T-cell (primary cell): ENCODE measurements at regions not wholly inside any gene's neighbourhood (a gene's known extent, or its start where the extent isn't known, plus 50 kb on each side); places are given as distances from the start of the nearest gene placed in this dataset.

ENCODE experiments used
- ATAC-seq, 4 experiments: fragments of 200-7000 bp in 3 of 4; fragments of 150-1000 bp in 1 of 4; cut with Tn5 transposase; replicated peaks in 1 of 4; 1 replicate in 3 of 4; 2 replicates in 1 of 4; pipeline ENCODE4 v1.10.0; 2021; ENCODE audit warnings: moderate library complexity in 3 of 4, mild to moderate bottlenecking in 2 of 4, moderate number of reproducible peaks in 1 of 4
- CTCF ChIA-PET, 2 donors: fragments of 300-600 bp; sonication (Branson Sonifier 250); formaldehyde crosslinking; loops; one replicate each; lab custom pipeline; 2022; ENCODE audit warnings: antibody characterized with exemption in 2 of 2; lab: Charles Lee
- POLR2A ChIA-PET, 2 donors: fragments of 300-600 bp; sonication (Branson Sonifier 250); formaldehyde crosslinking; loops; one replicate each; lab custom pipeline; 2022; ENCODE audit warnings: antibody characterized with exemption in 2 of 2; lab: Charles Lee
- DNase-seq, 35 experiments: peaks; one replicate each; pipeline versions ENCODE4 v3.0.0 to v3.0.0-alpha.2; 2013 to 2023
- H3K27ac ChIP-seq: one replicate; pipeline ENCODE4 v1.5.1; 2013; ENCODE audit warnings: low read length
- H3K27me3 ChIP-seq, 2 experiments: replicated peaks in 1 of 2; 1 replicate in 1 of 2; 2 replicates in 1 of 2; pipeline versions ENCODE4 v1.6.1 to v1.7.0; 2013; ENCODE audit warnings: low read length in 1 of 2, mixed read lengths in 1 of 2; ENCODE audit not compliant: control insufficient read depth in 2 of 2, insufficient read depth in 2 of 2; ENCODE audit errors: extremely low read depth in 1 of 2
- H3K36me3 ChIP-seq, 2 donors: 1 replicate in 1 of 2; 2 replicates in 1 of 2; pipeline versions ENCODE4 v1.6.1 to v1.7.0; 2013; ENCODE audit warnings: low read length in 1 of 2; ENCODE audit not compliant: control insufficient read depth in 2 of 2, insufficient read depth in 1 of 2; ENCODE audit errors: extremely low read depth in 1 of 2
- H3K4me1 ChIP-seq, 2 experiments: 1 replicate in 1 of 2; 2 replicates in 1 of 2; pipeline versions ENCODE4 v1.6.1 to v1.7.0; 2013; ENCODE audit warnings: low read length in 2 of 2, mixed read lengths in 1 of 2; ENCODE audit not compliant: insufficient read depth in 2 of 2, control insufficient read depth in 1 of 2; ENCODE audit errors: extremely low read depth in 1 of 2
- H3K4me3 ChIP-seq, 2 donors: 1 replicate in 1 of 2; 2 replicates in 1 of 2; pipeline versions ENCODE4 v1.5.1 to v1.7.0; 2013; ENCODE audit warnings: mild to moderate bottlenecking in 2 of 2, low read length in 1 of 2, moderate library complexity in 1 of 2; ENCODE audit not compliant: control insufficient read depth in 1 of 2; ENCODE audit errors: extremely low read depth in 1 of 2
- H3K9me3 ChIP-seq: 2 replicates; pipeline ENCODE4 v1.7.0; 2013
- H3K27ac Mint-ChIP-seq, 2 donors: one replicate each; pipeline ENCODE4 v1.8.0; 2020 to 2021; ENCODE audit warnings: mild to moderate bottlenecking in 2 of 2, mixed read lengths in 2 of 2
- H3K27me3 Mint-ChIP-seq, 2 donors: one replicate each; pipeline ENCODE4 v1.8.0; 2021 to 2022; ENCODE audit warnings: mixed read lengths in 2 of 2
- H3K36me3 Mint-ChIP-seq: one replicate; pipeline ENCODE4 v1.8.0; 2021; ENCODE audit warnings: mixed read lengths
- H3K4me1 Mint-ChIP-seq, 3 donors: one replicate each; pipeline ENCODE4 v1.8.0; 2020 to 2022; ENCODE audit warnings: mixed read lengths in 3 of 3, mild to moderate bottlenecking in 1 of 3
- H3K4me3 Mint-ChIP-seq, 3 donors: one replicate each; pipeline ENCODE4 v1.8.0; 2020 to 2022; ENCODE audit warnings: mild to moderate bottlenecking in 3 of 3, mixed read lengths in 3 of 3, moderate library complexity in 3 of 3
- H3K9me3 Mint-ChIP-seq, 3 donors: one replicate each; pipeline ENCODE4 v1.8.0; 2020 to 2022; ENCODE audit warnings: mixed read lengths in 3 of 3
- WGBS: methylation state at CpG from one replicate; pipeline ENCODE4 v1.1.5; 2013; ENCODE audit warnings: missing lambda C conversion rate; ENCODE audit not compliant: insufficient coverage; 5-methylcytosine and 5-hydroxymethylcytosine counted together

DNA sequence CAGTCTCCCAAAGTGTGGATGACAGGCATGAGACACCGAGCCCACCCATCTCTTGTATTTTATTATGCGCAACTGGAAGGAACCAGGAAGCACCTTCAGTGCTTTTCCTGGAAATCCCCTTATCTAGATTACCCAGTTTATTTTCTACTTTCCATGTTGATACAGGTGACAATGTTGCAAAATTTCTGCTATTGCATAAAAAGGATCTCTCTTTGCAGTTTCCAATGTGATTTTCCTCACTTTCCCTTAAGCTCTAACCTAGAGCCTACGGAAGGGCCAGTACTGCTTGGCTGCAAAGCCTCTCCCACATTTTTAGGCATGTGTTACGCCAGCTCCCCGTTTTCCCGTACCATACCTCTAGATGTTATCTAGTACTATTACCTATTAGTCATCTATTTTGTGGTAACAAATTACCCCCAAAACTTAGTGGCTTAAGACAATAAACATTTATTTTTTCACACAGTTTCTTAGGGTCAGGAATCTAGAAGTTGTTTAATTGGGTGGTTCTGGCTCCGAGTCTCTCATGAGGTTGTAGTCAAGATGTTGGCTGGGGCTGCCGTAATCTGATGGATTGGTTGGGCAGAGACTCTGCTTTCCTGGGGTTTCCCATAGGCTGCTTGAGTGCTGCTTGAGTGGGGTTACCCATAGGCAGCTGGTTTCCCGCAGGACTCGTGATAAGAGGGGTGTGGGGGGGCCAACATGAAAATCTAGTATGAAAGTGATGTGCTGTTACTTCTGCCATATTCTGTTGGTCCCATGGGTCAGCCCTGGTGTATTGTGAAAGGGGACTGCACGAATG lies 131.5 kb upstream of the HNRNPU start:
- Histone ChIP-seq H3K36me3 (no peaks in the 10 kb centered on the region), H3K9me3 (no peaks in the 10 kb centered on the region), H3K4me3 (no peak overlapping the region), H3K4me1 (no peaks in the 10 kb centered on the region), H3K27ac (no peak overlapping the region), H3K27me3 (no peaks in the 10 kb centered on the region)
- no peak for ATAC-seq
- ChIA-PET CTCF (no interaction called here), POLR2A (no interaction called here)
- H3K4me1 Mint-ChIP-seq: peaks cover 0 to 2% (median 0%) of the 10 kb centered on the region in 3 donors
- no peak overlapping the region for H3K27ac Mint-ChIP-seq
- no peak for DNase-seq
- H3K27me3 Mint-ChIP-seq: no peaks in the 10 kb centered on the region
- no peak overlapping the region for H3K4me3 Mint-ChIP-seq
- H3K9me3 Mint-ChIP-seq: no peaks in the 10 kb centered on the region
- H3K36me3 Mint-ChIP-seq: no peaks in the 10 kb centered on the region
- 84% methylated on average over 5 of the region's 11 CpGs for WGBS

DNA sequence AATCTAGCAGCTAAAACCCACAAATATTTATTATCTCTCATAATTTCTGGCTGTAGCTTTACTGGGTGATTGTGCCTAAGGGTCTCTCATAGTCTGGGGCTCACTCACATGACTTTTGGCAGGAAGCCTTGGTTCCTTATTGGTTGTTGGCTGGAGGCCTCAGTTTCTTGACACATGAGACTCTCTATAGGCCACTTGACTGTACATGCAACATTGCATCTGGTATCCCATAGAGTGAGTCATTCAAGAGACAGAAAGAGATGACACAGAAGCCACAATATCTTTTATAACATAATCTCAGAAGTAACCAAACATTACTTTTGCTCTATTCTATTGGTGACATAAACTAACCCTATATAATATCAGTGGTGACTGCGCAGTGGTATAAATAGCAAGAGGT lies 128.5 kb upstream of the HNRNPU start:
- no peaks in the 10 kb centered on the region for H3K9me3 Mint-ChIP-seq
- CTCF ChIA-PET: no interaction called here

DNA sequence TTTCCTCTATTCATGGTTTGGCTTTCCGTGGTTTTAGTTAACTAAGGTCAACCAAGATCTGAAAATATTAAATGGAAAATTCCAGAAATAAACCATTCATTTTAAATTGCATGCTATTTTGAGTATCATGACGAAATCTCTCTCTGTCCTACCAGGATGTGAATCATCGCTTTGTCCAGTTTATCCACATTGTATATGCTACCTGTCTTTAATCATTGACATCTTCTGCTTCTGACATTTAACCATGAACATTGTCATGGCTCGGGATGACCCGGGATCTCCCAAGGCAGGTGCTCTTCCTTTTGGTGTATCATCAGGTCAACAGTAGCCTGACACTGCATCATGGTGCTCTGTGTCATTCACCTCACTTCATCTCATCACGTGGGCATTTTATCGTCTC lies 125.5 kb upstream of the HNRNPU start:
- H3K4me3 Mint-ChIP-seq: no peak overlapping the region
- H3K4me3 ChIP-seq: no peak overlapping the region
- no peaks in the 10 kb centered on the region for H3K36me3 Mint-ChIP-seq
- no peak overlapping the region for H3K27ac Mint-ChIP-seq
- H3K36me3 ChIP-seq: no peaks in the 10 kb centered on the region
- WGBS: 96% methylated on average over 4 of the region's 7 CpGs
- ChIA-PET CTCF (no interaction called here), POLR2A (no interaction called here)
- H3K9me3 Mint-ChIP-seq: no peaks in the 10 kb centered on the region
- no peak overlapping the region for H3K27ac ChIP-seq
- ATAC-seq (no peak), DNase-seq (no peak)
- H3K4me1 Mint-ChIP-seq: peaks cover 0 to 2% (median 0%) of the 10 kb centered on the region in 3 donors
- H3K27me3 Mint-ChIP-seq: no peaks in the 10 kb centered on the region
- no peaks in the 10 kb centered on the region for H3K9me3 ChIP-seq
- H3K4me1 ChIP-seq: no peaks in the 10 kb centered on the region
- H3K27me3 ChIP-seq: no peaks in the 10 kb centered on the region

More for the DNA sequence above, 128.5 kb upstream of the HNRNPU start:
- DNase-seq (no peak), ATAC-seq (no peak)
- WGBS: no CpG with 5 or more reads among the region's 1 CpG
- Mint-ChIP-seq H3K36me3 (no peaks in the 10 kb centered on the region), H3K27ac (no peak overlapping the region), H3K27me3 (no peaks in the 10 kb centered on the region), H3K4me1 (no peaks in the 10 kb centered on the region), H3K4me3 (no peak overlapping the region)
- Histone ChIP-seq H3K4me1 (no peaks in the 10 kb centered on the region), H3K9me3 (no peaks in the 10 kb centered on the region), H3K27me3 (no peaks in the 10 kb centered on the region), H3K27ac (no peak overlapping the region), H3K36me3 (no peaks in the 10 kb centered on the region), H3K4me3 (no peak overlapping the region)
- POLR2A ChIA-PET: interaction anchor here in 1 of 2 donors (0.6 kb wide), 1 partner anchor 21 kb away, joined by 5 read pairs; no protein-coding TSS in a partner anchor

DNA sequence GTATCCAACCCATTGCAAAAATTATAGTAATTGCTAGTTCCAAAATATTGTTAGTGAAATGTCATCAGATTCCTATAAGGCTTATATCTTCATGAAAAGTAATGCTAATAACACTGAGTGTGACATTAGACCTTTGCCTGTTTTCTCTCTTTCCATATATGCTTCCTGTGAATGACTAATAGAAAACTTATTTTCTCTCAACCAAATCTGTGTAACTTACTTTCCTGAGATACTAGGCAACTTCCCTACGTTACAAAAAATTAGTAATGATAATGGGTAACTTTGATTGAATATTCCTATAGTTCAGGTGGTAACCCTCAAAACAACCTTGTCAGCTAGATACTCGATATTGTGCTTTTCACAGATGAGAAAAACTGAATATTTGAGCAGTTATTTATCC lies 124.2 kb upstream of the HNRNPU start:
- Histone ChIP-seq H3K4me3 (no peak overlapping the region), H3K4me1 (no peaks in the 10 kb centered on the region), H3K27ac (no peak overlapping the region), H3K36me3 (no peaks in the 10 kb centered on the region), H3K9me3 (no peaks in the 10 kb centered on the region), H3K27me3 (no peaks in the 10 kb centered on the region)
- Mint-ChIP-seq H3K36me3 (no peaks in the 10 kb centered on the region), H3K27ac (no peak overlapping the region), H3K27me3 (no peaks in the 10 kb centered on the region), H3K9me3 (no peaks in the 10 kb centered on the region), H3K4me3 (no peak overlapping the region), H3K4me1 (peaks cover 0 to 2% (median 0%) of the 10 kb centered on the region in 3 donors)
- ATAC-seq: no peak
- POLR2A ChIA-PET: no interaction called here
- DNase-seq: no peak
- whole genome bisulfite sequencing: no CpG with 5 or more reads among the region's 2 CpGs
- CTCF ChIA-PET: no interaction called here

DNA sequence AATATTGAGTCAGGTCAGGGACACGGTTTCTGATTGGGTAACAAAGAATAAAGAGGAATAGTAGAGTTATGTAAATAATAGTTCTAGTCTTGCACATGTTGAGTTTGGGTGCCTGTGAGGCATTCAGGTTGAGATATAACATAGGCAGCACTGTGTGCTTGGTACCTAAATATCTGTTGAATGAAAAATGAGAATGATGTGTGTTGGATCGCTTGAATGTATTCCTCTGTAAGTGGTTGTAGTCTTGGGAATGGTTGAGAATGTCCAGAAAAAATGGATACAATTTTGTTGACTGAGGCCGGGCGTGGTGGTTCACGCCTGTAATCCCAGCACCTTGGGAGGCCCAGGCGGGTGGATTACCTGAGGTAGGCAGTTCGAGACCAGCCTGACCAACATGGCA lies 116.3 kb upstream of the HNRNPU start:
- CTCF ChIA-PET: no interaction called here
- no peak for DNase-seq
- ATAC-seq: no peak
- Mint-ChIP-seq H3K27me3 (no peaks in the 10 kb centered on the region), H3K27ac (no peak overlapping the region), H3K9me3 (no peaks in the 10 kb centered on the region), H3K4me3 (no peak overlapping the region), H3K4me1 (no peaks in the 10 kb centered on the region), H3K36me3 (no peaks in the 10 kb centered on the region)
- no peak overlapping the region for H3K27ac ChIP-seq
- no peak overlapping the region for H3K4me3 ChIP-seq
- H3K27me3 ChIP-seq: no peaks in the 10 kb centered on the region
- no peaks in the 10 kb centered on the region for H3K4me1 ChIP-seq
- POLR2A ChIA-PET: no interaction called here
- no peaks in the 10 kb centered on the region for H3K36me3 ChIP-seq
- H3K9me3 ChIP-seq: no peaks in the 10 kb centered on the region
- 90% methylated on average over 2 of the region's 7 CpGs for WGBS

DNA sequence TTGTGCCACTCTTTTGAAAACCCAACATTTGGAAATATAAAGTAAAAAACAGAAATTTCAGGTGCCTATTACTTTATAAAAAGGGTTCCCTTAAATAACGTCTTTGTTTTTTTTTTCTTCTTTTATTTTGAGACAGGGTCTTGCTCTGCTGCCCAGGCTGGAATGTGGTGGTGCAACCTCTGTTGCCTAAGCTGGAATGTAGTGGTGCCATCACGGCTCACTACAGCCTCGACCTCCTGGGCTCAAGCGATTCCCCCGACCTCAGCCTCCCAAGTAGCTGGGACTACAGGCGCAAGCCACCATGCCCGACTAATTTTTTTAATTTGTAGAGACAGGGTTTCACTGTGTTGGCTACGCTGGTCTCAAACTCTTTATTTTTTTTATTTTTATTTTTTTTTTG lies 110.2 kb upstream of the HNRNPU start:
- CTCF ChIA-PET: interaction anchor here (0.7 to 0.9 kb wide), 3 partner anchors 68 to 1933 kb away, joined by 3 read pairs; no protein-coding TSS in a partner anchor
- POLR2A ChIA-PET: interaction anchor here in 1 of 2 donors (0.6 kb wide), 1 partner anchor 529 kb away, joined by 6 read pairs; no protein-coding TSS in a partner anchor
- DNase-seq: no peak

More for the DNA sequence above, 110.2 kb upstream of the HNRNPU start:
- no peaks in the 10 kb centered on the region for H3K9me3 Mint-ChIP-seq
- WGBS: 100% methylated on average over 2 of the region's 8 CpGs
- peaks cover 0 to 10% (median 9%) of the 10 kb centered on the region in 3 donors for H3K4me1 Mint-ChIP-seq
- H3K9me3 ChIP-seq: no peaks in the 10 kb centered on the region
- no peak overlapping the region for H3K27ac ChIP-seq
- H3K4me1 ChIP-seq: peaks cover 4 to 8% of the 10 kb centered on the region in 2 experiments
- no peak for ATAC-seq
- no peaks in the 10 kb centered on the region for H3K27me3 ChIP-seq
- H3K27ac Mint-ChIP-seq: no peak overlapping the region
- H3K4me3 Mint-ChIP-seq: no peak overlapping the region
- no peaks in the 10 kb centered on the region for H3K36me3 ChIP-seq
- no peak overlapping the region for H3K4me3 ChIP-seq
- no peaks in the 10 kb centered on the region for H3K36me3 Mint-ChIP-seq
- H3K27me3 Mint-ChIP-seq: no peaks in the 10 kb centered on the region
